ENCODE measurements at regions not wholly inside any gene's neighbourhood (a gene's known extent, or its start where the extent isn't known, plus 50 kb on each side); places are given as distances from the start of the nearest gene placed in this dataset.
"Not testable (repeated sequence)": the region's sequence is repeated elsewhere in the genome, so short reads cannot be mapped to it uniquely, and the experiment has no call there.

- DNase-seq (ENCODE audit: low read depth) = not testable (repeated sequence)
These were observed 85.4 kb upstream of the TMEM170B start for GRCh38 chr6:11452106-11452505.

GRCh38 chr6:11450037-11450436 lies 87.5 kb upstream of the TMEM170B start:
- DNase-seq (ENCODE audit: low read depth) = no peak

- DNase-seq (ENCODE audit: low read depth) = no peak
These were observed 88.1 kb upstream of the TMEM170B start for GRCh38 chr6:11449408-11449807.

- no peak for DNase-seq (ENCODE audit: low read depth)
These were observed 89.5 kb upstream of the TMEM170B start for GRCh38 chr6:11448038-11448437.

GRCh38 chr6:11447265-11447664 lies 90.3 kb upstream of the TMEM170B start:
- no peak for DNase-seq (ENCODE audit: low read depth)

GRCh38 chr6:11445146-11445545 lies 92.4 kb upstream of the TMEM170B start:
- no peak for DNase-seq (ENCODE audit: low read depth)

GRCh38 chr6:11443125-11443524 lies 94.4 kb upstream of the TMEM170B start:
- not testable (repeated sequence) for DNase-seq (ENCODE audit: low read depth)

- no peak for DNase-seq (ENCODE audit: low read depth)
These were observed 95.1 kb upstream of the TMEM170B start for GRCh38 chr6:11442495-11442894.

GRCh38 chr6:11439876-11440275 lies 97.7 kb upstream of the TMEM170B start:
- no peak for DNase-seq (ENCODE audit: low read depth)

GRCh38 chr6:11439017-11439420 lies 98.5 kb upstream of the TMEM170B start:
- DNase-seq (ENCODE audit: low read depth) = no peak

GRCh38 chr6:11437824-11438459 lies 99.6 kb upstream of the TMEM170B start:
- peak; percentile 79 for DNase-seq (ENCODE audit: low read depth)

GRCh38 chr6:11436508-11437096 lies 100.9 kb upstream of the TMEM170B start:
- DNase-seq (ENCODE audit: low read depth) = no peak

- DNase-seq (ENCODE audit: low read depth) = no peak
These were observed 102.8 kb upstream of the TMEM170B start for GRCh38 chr6:11434565-11435326.

- DNase-seq (ENCODE audit: low read depth) = no peak
These were observed 103.7 kb upstream of the TMEM170B start for GRCh38 chr6:11433860-11434259.

GRCh38 chr6:11432713-11433450 lies 104.7 kb upstream of the TMEM170B start:
- peak; percentile 79 for DNase-seq (ENCODE audit: low read depth)

GRCh38 chr6:11432091-11432490 lies 105.5 kb upstream of the TMEM170B start:
- DNase-seq (ENCODE audit: low read depth) = no peak

- DNase-seq (ENCODE audit: low read depth) = no peak
These were observed 106.1 kb upstream of the TMEM170B start for GRCh38 chr6:11431455-11431937.

- DNase-seq (ENCODE audit: low read depth) = peak; percentile 50
These were observed 107.5 kb upstream of the TMEM170B start for GRCh38 chr6:11430036-11430435.

- DNase-seq (ENCODE audit: low read depth) = no peak
These were observed 108.0 kb upstream of the TMEM170B start for GRCh38 chr6:11429577-11429976.

- peak; percentile 94 for DNase-seq (ENCODE audit: low read depth)
These were observed 108.7 kb upstream of the TMEM170B start for GRCh38 chr6:11428895-11429294.

GRCh38 chr6:11428371-11428770 lies 109.2 kb upstream of the TMEM170B start:
- DNase-seq (ENCODE audit: low read depth) = no peak

Measured in myocyte (in vitro differentiated cells).